ENCODE measurements at regions not wholly inside any gene's neighbourhood (a gene's known extent, or its start where the extent isn't known, plus 50 kb on each side); places are given as distances from the start of the nearest gene placed in this dataset.

DNA sequence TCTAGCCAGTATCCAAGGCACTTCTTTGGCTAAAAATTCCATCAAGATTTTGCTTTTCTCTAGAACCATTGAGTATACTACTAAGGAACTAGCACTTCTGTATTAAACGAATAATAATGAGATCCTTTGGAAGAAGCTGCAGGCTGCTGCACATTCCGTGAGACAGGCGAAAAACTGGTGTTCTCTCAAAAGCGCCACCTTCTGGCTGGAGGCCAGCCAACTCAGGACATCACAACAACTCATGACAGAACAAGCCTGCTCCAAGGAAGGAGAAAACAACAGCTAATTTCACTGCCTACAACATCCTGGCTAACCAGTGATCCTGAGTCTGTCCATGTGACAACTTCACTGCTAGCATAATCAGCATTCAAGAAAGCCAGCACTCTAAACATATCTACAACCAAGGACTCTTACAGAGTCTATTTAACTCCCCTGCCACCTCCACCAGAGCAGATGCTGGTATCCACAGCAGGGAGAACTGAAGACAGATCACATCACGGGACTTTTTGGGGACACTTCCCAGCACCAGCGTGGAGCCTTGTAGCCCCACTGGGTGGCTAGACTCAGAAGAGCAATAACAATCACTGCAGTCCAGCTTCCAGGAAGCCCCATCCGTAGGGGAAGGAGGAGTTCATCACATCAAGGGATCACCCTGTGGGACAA is 150.5 kb downstream of the YTHDC2 start:
- H3K9me3 ChIP-seq: no peaks in the 10 kb centered on the region
- no peaks in the 10 kb centered on the region for H3K36me3 ChIP-seq
- intact Hi-C loops (cut with DNase I): no loop called here
- no peaks in the 10 kb centered on the region for H3K4me1 ChIP-seq (ENCODE audit: insufficient read depth)
- H3K27me3 ChIP-seq: no peaks in the 10 kb centered on the region
- WGBS, 3 donors: 63 to 75% (median 71%) methylated on average over 7 of the region's 7 CpGs
- no peak overlapping the region for H3K4me3 ChIP-seq
- TF ChIP-seq, protein P1, sequence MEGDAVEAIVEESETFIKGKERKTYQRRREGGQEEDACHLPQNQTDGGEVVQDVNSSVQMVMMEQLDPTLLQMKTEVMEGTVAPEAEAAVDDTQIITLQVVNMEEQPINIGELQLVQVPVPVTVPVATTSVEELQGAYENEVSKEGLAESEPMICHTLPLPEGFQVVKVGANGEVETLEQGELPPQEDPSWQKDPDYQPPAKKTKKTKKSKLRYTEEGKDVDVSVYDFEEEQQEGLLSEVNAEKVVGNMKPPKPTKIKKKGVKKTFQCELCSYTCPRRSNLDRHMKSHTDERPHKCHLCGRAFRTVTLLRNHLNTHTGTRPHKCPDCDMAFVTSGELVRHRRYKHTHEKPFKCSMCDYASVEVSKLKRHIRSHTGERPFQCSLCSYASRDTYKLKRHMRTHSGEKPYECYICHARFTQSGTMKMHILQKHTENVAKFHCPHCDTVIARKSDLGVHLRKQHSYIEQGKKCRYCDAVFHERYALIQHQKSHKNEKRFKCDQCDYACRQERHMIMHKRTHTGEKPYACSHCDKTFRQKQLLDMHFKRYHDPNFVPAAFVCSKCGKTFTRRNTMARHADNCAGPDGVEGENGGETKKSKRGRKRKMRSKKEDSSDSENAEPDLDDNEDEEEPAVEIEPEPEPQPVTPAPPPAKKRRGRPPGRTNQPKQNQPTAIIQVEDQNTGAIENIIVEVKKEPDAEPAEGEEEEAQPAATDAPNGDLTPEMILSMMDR (IDR thresholded peaks at IDR 0.05): no peak
- no peak for TF ChIP-seq EP300 (IDR thresholded peaks at IDR 0.05)
- TF ChIP-seq POLR2A (IDR thresholded peaks at IDR 0.05): no peak
- H3K27ac ChIP-seq: no peak overlapping the region
- DNase-seq: no peak

DNA sequence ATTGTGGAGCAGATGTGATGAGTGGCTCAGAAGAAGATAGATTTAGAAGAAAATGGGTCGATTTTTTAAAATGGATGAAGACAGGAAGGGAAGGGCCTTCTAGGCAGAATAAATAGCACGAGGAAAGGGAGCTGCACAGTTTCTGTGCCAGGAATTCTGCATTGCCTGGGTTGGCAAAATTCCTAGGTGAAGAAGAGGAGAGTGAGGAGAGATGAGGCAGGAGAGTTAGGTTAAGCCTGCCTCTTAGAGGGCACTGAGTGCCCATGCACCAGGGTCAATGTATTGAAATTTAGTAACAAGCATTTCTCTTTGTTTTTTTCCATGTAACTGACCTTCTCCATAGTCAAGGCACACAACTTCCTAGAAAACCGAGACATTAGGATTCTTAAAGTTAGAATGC is 159.5 kb downstream of the YTHDC2 start:
- Histone ChIP-seq H3K4me1 (ENCODE audit: insufficient read depth) (no peaks in the 10 kb centered on the region), H3K27me3 (no peaks in the 10 kb centered on the region), H3K9me3 (no peaks in the 10 kb centered on the region), H3K27ac (no peak overlapping the region), H3K36me3 (no peaks in the 10 kb centered on the region), H3K4me3 (no peak overlapping the region)
- no peak for DNase-seq
- WGBS, 3 donors: 37 to 41% (median 37%) methylated on average over 3 of the region's 3 CpGs
- intact Hi-C loops (cut with DNase I): no loop called here
- no peak for TF ChIP-seq POLR2A (IDR thresholded peaks at IDR 0.05)
- TF ChIP-seq, protein P1 (IDR thresholded peaks at IDR 0.05): no peak
- no peak for TF ChIP-seq EP300 (IDR thresholded peaks at IDR 0.05)

DNA sequence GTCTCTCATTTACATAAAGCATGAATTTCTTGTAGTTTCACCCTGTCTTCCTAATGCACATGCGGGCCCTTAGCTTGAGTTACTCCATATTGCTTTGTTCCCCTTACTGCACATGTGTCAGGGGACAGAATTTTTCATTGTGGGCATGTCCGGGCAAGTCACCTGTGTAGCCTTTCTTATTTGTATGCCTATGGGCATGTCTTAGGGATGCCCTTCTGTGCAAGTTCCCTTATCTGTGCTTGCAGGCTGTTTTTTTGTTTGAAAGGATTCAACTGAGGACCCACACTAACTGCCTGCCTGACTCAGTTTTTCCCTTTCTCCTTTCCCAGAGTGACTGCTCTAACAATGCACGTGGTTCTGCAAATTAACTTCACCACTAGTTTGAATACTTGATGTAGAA is 161.7 kb downstream of the YTHDC2 start:
- 89 to 97% (median 95%) methylated on average over 3 of the region's 3 CpGs for WGBS, 3 donors
- H3K4me1 ChIP-seq (ENCODE audit: insufficient read depth): no peaks in the 10 kb centered on the region
- no peaks in the 10 kb centered on the region for H3K27me3 ChIP-seq
- H3K36me3 ChIP-seq: no peaks in the 10 kb centered on the region
- intact Hi-C loops (cut with DNase I): no loop called here
- no peaks in the 10 kb centered on the region for H3K9me3 ChIP-seq
- no peak overlapping the region for H3K4me3 ChIP-seq
- no peak for TF ChIP-seq EP300 (IDR thresholded peaks at IDR 0.05)
- TF ChIP-seq, protein P1 (IDR thresholded peaks at IDR 0.05): no peak
- no peak for TF ChIP-seq POLR2A (IDR thresholded peaks at IDR 0.05)
- no peak overlapping the region for H3K27ac ChIP-seq
- no peak for DNase-seq

DNA sequence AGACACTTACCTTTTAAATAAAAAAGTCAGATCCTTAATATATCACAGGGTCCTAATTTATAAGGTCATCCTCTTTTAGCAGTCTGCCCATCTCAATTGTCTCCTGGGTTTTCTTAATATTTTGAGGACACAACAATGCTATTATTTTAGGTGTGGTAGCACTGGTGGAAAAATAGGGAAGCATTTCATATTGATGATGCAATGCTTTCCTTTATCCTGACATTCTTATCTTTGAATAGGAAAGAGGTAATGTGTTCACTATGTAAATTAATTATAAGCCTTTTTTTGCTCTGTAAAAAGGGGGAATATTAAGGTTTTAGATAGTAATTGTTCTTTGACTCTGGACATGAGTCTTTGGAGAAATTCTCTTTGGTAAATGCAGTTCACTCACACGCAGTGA is 164.7 kb downstream of the YTHDC2 start:
- WGBS, 3 donors: 33 to 56% (median 42%) methylated on average over 1 of the region's 1 CpG
- intact Hi-C loops (cut with DNase I): no loop called here

More for the DNA sequence above, 164.7 kb downstream of the YTHDC2 start:
- Histone ChIP-seq H3K36me3 (no peaks in the 10 kb centered on the region), H3K27ac (no peak overlapping the region), H3K4me3 (no peak overlapping the region), H3K4me1 (ENCODE audit: insufficient read depth) (no peaks in the 10 kb centered on the region), H3K27me3 (no peaks in the 10 kb centered on the region), H3K9me3 (no peaks in the 10 kb centered on the region)
- TF ChIP-seq, protein P1 (IDR thresholded peaks at IDR 0.05): no peak
- TF ChIP-seq EP300 (IDR thresholded peaks at IDR 0.05) (no peak), POLR2A (IDR thresholded peaks at IDR 0.05) (no peak)
- no peak for DNase-seq

All from ovary (tissue), 7 donors.